GM19467 (cell line): ENCODE measurements at regions not wholly inside any gene's neighbourhood (a gene's known extent, or its start where the extent isn't known, plus 50 kb on each side); places are given as distances from the start of the nearest gene placed in this dataset.
"Not testable (repeated sequence)": the region's sequence is repeated elsewhere in the genome, so short reads cannot be mapped to it uniquely, and the experiment has no call there.

Experiments used
- ATAC-seq: cut with Tn5 transposase; IDR thresholded peaks from one replicate; pipeline ENCODE4 v1.9.1; 2021; ENCODE audit warnings: mild to moderate bottlenecking, moderate library complexity; ENCODE audit not compliant: unreplicated experiment

- ATAC-seq, result not testable (repeated sequence)
Measured at GRCh38 chr3:124651416-124651815, 78.8 kb upstream of the UMPS start.

DNA sequence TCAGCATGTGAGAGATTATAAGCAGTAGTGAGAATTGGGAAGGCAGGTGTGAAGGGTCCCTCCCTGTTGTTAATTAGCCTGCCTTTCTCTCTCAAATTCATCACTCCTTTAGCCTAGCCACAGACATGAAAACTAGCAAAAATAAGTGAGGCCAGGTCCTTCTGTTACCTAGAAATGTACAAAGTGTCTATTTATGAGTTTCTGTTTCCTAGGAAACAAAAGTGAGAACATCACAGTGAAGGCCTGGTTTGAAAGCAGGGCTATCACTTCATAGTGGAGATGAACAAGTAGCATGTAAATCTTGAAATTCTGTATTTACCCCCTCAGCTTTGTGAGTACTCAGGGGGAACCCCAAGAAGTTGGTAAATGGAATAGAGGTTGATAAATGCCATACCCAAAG is 78.2 kb upstream of the UMPS start:
- no peak for ATAC-seq

DNA sequence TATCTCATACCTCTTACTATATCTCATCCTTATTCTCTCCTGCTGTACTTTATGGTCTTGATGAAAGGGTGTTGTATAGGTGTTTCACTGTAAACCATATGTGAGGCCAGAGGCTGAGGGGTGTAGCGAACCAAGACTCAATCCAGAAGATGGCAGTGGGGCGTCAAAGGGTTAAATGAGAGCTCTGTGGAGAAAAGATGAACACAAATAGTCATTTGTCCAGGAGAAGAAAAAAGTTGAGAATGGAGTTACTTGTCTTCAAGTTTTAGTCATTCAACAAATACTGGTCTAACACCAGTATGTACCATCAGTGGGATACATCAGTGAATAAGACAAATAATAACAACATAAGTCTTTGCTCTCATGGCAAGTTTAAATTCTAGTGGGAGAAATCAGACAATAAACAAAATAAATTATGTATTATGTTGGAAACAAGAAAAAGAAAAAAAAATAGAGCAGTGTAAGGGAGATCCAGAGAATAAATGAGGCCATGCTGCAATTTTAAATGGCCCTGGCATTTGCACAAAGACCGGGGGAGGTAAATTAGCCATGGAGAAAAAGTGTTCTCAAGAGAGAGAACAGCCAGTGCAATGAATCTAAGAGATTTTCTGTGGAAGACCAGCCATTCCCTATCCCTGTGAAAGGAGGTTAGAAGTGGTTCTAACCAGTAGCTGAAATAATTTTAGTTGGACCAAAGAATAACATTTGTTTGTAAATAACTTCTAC is 77.0 kb upstream of the UMPS start:
- ATAC-seq, result no peak

GRCh38 chr3:124653797-124654469 is 76.3 kb upstream of the UMPS start:
- ATAC-seq, result no peak

DNA sequence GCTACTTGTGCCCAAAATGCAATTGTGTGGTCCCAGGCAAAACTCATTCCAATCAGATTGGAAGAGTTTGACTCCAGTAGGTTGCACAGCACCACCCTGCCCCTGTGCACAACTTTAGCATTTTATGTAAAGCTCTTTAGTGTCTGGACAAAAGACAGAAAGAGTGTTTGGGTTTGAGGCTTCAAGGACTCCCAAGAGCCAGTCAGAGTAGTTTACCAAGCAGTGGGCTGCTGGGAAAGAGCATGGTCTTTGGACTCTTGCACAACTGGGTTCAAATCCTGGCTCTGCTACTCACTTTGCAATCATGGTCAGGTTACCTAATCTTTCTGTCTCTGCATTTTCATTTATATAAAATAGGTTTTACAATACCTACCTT is 75.8 kb upstream of the UMPS start:
- no peak for ATAC-seq

GRCh38 chr3:124656531-124656930 is 73.7 kb upstream of the UMPS start:
- ATAC-seq, result no peak

GRCh38 chr3:124657138-124657537 is 73.1 kb upstream of the UMPS start:
- no peak for ATAC-seq

- ATAC-seq, result no peak
Measured at GRCh38 chr3:124658270-124658669, 72.0 kb upstream of the UMPS start.

DNA sequence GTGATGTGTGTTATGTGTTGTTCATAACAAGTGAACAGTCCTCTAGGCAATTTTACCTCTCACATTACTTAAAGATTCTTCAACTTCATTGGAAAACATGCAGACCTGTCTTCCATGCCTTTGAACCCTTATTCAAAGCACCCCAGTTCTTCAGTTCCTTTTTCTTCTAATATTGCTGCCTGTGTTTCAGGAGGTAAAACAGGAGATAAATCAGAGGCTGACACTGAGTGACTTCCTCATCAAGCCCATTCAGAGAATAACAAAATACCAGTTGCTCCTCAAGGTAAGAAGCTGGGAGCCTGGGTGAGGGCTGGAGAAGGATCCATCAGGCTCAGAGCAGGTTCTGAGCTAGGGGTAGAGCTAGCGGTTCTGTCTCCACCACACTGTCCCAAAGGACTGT is 71.1 kb upstream of the UMPS start:
- no peak for ATAC-seq

DNA sequence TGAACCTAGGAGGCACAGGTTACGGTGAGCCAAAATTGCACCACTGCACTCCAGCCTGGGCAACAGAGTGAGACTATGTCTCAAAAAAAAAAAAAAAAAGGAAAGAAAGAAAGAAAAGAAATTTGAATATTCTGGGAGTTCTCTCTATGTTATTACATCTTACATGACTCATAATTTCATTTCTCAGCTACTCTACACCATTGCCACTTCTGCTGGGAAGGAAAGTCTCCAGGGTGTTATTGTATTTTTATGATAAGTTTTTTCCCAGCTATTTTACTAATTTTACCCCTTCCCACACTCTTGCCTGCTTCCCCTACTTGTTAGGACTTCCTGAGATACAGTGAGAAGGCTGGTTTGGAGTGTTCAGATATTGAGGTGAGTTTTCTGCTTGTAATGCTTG is 69.7 kb upstream of the UMPS start:
- no peak for ATAC-seq

DNA sequence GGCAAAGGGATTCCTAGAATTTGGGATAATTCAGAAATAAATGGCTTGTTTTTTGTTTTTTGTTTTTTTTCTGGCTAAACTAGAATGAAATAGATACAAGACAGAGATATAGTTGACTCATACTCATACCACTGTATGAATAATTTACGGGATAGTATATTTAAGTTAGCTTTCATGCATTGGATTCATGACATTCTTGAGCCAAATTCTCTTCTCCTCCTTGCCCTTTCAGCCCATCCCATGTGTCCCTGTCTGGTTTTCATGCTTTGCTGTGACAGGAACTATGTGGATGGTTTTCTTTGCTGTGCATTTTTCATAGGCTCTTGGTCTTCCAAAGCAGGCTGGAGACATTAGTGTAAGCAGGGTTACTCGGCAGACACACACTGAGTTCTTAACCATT is 66.6 kb upstream of the UMPS start:
- ATAC-seq, result no peak

- no peak for ATAC-seq
Measured at GRCh38 chr3:124664804-124665203, 65.4 kb upstream of the UMPS start.

- ATAC-seq, result no peak
Measured at GRCh38 chr3:124666067-124666466, 64.2 kb upstream of the UMPS start.

- no peak for ATAC-seq
Measured at GRCh38 chr3:124669470-124669869, 60.8 kb upstream of the UMPS start.

GRCh38 chr3:124671106-124671505 is 59.1 kb upstream of the UMPS start:
- ATAC-seq, result no peak

DNA sequence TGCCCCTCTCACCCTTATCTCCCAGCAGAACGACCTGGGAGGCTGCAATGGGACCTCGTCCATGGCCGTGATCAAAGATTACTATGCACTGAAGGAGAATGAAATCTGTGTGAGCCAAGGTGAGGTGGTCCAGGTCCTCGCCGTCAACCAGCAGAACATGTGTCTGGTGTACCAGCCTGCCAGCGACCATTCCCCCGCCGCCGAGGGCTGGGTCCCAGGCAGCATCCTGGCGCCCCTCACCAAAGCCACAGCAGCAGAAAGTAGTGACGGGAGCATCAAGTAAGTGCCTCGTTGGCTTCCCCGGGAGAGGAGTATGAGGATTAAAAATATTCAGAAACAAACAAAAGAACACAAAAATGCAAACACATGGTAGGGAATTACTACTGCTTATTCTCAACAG is 55.9 kb upstream of the UMPS start:
- no peak for ATAC-seq

GRCh38 chr3:124676236-124676635 is 54.0 kb upstream of the UMPS start:
- no peak for ATAC-seq

- ATAC-seq, result no peak
Measured at GRCh38 chr3:124679048-124679638, 51.1 kb upstream of the UMPS start.
